Tibial nerve (tissue), 4 donors: ENCODE measurements at regions not wholly inside any gene's neighbourhood (a gene's known extent, or its start where the extent isn't known, plus 50 kb on each side); places are given as distances from the start of the nearest gene placed in this dataset.

Source experiments
- EP300 ChIP-seq, 2 donors: sonication (generic); formaldehyde crosslinking; IDR thresholded peaks; one replicate each; pipeline ENCODE4 v1.6.1; 2017; ENCODE audit warnings: antibody characterized with exemption in 2 of 2, mild to moderate bottlenecking in 1 of 2
- POLR2A ChIP-seq, 2 donors: fragments of 450-650 bp; IDR thresholded peaks; one replicate each; pipeline ENCODE4 v1.6.1; 2017; ENCODE audit warnings: antibody characterized with exemption in 2 of 2, mild to moderate bottlenecking in 2 of 2, moderate library complexity in 2 of 2
- TF ChIP-seq, protein P1 (sequence below), 5 experiments: fragments of 200-600 bp in 3 of 5; fragments of 450-650 bp in 2 of 5; sonication (generic) in 3 of 5; IDR thresholded peaks; one replicate each; pipeline ENCODE4 v1.5.1; 2016 to 2019; ENCODE audit warnings: antibody characterized with exemption in 5 of 5, mild to moderate bottlenecking in 3 of 5, moderate library complexity in 2 of 5

DNA sequence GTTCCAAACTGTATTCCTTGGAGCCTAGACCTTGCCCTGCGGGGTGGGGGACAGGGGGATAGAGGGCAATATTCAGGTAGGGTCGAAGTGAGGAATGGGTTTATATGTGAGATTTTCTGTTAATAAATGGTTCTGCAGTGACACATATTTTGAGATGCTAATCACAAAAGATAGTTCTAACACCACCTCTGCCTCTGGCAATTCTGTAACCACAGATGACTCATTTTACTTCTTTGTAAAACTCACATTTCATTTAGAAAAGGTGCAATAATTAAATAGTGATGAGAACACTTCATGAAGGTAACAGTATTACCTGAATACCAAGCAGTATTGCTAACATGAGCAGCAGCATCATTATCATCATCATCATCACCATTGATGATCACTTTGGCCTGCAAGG lies 306.6 kb downstream of the SUCLG1 start:
- TF ChIP-seq, protein P1, sequence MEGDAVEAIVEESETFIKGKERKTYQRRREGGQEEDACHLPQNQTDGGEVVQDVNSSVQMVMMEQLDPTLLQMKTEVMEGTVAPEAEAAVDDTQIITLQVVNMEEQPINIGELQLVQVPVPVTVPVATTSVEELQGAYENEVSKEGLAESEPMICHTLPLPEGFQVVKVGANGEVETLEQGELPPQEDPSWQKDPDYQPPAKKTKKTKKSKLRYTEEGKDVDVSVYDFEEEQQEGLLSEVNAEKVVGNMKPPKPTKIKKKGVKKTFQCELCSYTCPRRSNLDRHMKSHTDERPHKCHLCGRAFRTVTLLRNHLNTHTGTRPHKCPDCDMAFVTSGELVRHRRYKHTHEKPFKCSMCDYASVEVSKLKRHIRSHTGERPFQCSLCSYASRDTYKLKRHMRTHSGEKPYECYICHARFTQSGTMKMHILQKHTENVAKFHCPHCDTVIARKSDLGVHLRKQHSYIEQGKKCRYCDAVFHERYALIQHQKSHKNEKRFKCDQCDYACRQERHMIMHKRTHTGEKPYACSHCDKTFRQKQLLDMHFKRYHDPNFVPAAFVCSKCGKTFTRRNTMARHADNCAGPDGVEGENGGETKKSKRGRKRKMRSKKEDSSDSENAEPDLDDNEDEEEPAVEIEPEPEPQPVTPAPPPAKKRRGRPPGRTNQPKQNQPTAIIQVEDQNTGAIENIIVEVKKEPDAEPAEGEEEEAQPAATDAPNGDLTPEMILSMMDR (IDR thresholded peaks at IDR 0.05) = no peak
- TF ChIP-seq POLR2A (IDR thresholded peaks at IDR 0.05) (no peak), EP300 (IDR thresholded peaks at IDR 0.05) (no peak)
